Esophagus muscularis mucosa (tissue), 4 donors: ENCODE measurements at regions not wholly inside any gene's neighbourhood (a gene's known extent, or its start where the extent isn't known, plus 50 kb on each side); places are given as distances from the start of the nearest gene placed in this dataset.

Experiments
- DNase-seq: peaks from one replicate; pipeline ENCODE4 v3.0.0-alpha.2; 2017; ENCODE audit errors: extremely low spot score
- H3K27ac ChIP-seq, 4 donors: fragments of 200-600 bp; sonication (generic); replicated peaks in 1 of 4; 1 replicate in 3 of 4; 2 replicates in 1 of 4; pipeline ENCODE4 v1.5.1; 2016 to 2019; ENCODE audit warnings: mild to moderate bottlenecking in 1 of 4
- H3K27me3 ChIP-seq, 4 donors: fragments of 200-600 bp; sonication (generic); one replicate each; pipeline versions ENCODE4 v1.5.1 to v1.6.0; 2016 to 2019
- H3K36me3 ChIP-seq, 4 donors: fragments of 200-600 bp; sonication (generic); one replicate each; pipeline ENCODE4 v1.5.1; 2016 to 2019
- H3K4me1 ChIP-seq, 4 donors: fragments of 200-600 bp; sonication (generic); one replicate each; pipeline ENCODE4 v1.5.1; 2016 to 2019
- H3K4me3 ChIP-seq, 4 donors: fragments of 200-600 bp; sonication (generic); 1 replicate in 2 of 4; 2 replicates in 2 of 4; pipeline ENCODE4 v1.5.1; 2016 to 2019; ENCODE audit warnings: mild to moderate bottlenecking in 4 of 4, moderate library complexity in 1 of 4
- H3K9me3 ChIP-seq, 4 donors: fragments of 200-600 bp; sonication (generic); 1 replicate in 3 of 4; 2 replicates in 1 of 4; pipeline ENCODE4 v1.5.1; 2016 to 2019
- CTCF ChIP-seq, 3 experiments: fragments of 200-600 bp in 2 of 3; fragments of 450-650 bp in 1 of 3; sonication (generic) in 2 of 3; IDR thresholded peaks; one replicate each; pipeline ENCODE4 v1.5.1; 2017 to 2019; ENCODE audit warnings: antibody characterized with exemption in 3 of 3, mild to moderate bottlenecking in 2 of 3, moderate library complexity in 1 of 3
- EP300 ChIP-seq: sonication (generic); formaldehyde crosslinking; IDR thresholded peaks from one replicate; pipeline ENCODE4 v1.6.1; 2017; ENCODE audit warnings: antibody characterized with exemption
- POLR2A ChIP-seq: fragments of 450-650 bp; IDR thresholded peaks from one replicate; pipeline ENCODE4 v1.6.1; 2017; ENCODE audit warnings: antibody characterized with exemption, moderate library complexity, mild to moderate bottlenecking, low read depth
- POLR2AphosphoS5 ChIP-seq, 2 donors: sonication (generic); formaldehyde crosslinking; IDR thresholded peaks; one replicate each; pipeline ENCODE4 v1.6.1; 2017; ENCODE audit warnings: antibody characterized with exemption in 2 of 2
- WGBS: methylation state at CpG from one replicate; pipeline ENCODE4 v1.1.5; 2018; 5-methylcytosine and 5-hydroxymethylcytosine counted together
- intact Hi-C: fragments of 100-400 bp; cut with DNase I; formaldehyde crosslinking; loops from one replicate; pipeline ENCODE4 v1.15.1; 2023

- Histone ChIP-seq H3K27ac (no peak overlapping the region), H3K36me3 (no peaks in the 10 kb centered on the region), H3K27me3 (no peaks in the 10 kb centered on the region), H3K4me3 (no peak overlapping the region), H3K4me1 (peaks cover 0 to 5% (median 2%) of the 10 kb centered on the region in 4 donors), H3K9me3 (no peaks in the 10 kb centered on the region)
- 83% methylated on average over 2 of the region's 2 CpGs for WGBS
- no peak for DNase-seq
- TF ChIP-seq POLR2A (no peak), EP300 (no peak), CTCF (IDR thresholded peaks at IDR 0.05) (no peak), POLR2AphosphoS5 (IDR thresholded peaks at IDR 0.05) (no peak)
- intact Hi-C loops = no loop called here
Measured at GRCh38 chr17:68695659-68696058, 94.5 kb upstream of the FAM20A start.

DNA sequence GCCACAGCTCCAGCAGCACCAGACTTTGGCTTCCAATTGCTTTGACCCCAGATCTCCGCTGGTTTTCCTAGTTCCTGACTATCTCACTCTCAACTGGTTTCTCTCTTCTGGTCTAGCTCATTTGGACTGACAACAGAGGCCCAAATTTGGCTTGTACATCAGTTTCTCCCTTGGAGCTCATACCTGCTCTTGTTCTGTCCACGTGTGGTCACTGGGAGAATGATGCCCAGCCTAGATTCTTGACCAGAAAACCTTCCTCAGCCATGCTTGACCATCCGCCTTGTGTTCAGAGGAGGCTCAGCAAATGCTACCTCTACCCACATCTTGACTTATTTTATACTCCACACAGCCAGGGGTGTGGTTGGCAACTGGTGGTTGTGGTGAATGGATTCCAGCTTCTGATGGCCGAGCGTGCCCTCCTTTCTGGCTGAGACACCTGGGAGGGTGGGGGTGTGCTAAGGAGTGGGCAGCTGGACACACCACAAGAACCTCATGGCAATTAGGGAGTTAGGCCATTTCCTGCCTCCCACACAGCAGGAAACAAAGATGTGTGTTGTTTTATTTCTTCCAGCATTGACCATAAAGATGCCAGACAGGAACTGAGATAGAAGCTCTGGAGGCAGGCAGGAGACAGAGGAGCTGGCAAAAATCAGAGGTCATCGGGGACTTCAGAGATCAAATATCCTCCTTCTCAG lies 93.8 kb upstream of the FAM20A start:
- intact Hi-C loops = no loop called here
- H3K9me3 ChIP-seq = no peaks in the 10 kb centered on the region
- peaks cover 0 to 4% (median 0%) of the 10 kb centered on the region in 4 donors for H3K4me1 ChIP-seq
- DNase-seq = no peak
- TF ChIP-seq CTCF (IDR thresholded peaks at IDR 0.05) (no peak), EP300 (no peak), POLR2A (no peak), POLR2AphosphoS5 (IDR thresholded peaks at IDR 0.05) (no peak)
- no peaks in the 10 kb centered on the region for H3K36me3 ChIP-seq
- no peaks in the 10 kb centered on the region for H3K27me3 ChIP-seq
- no peak overlapping the region for H3K4me3 ChIP-seq
- WGBS = 88% methylated on average over 6 of the region's 6 CpGs
- H3K27ac ChIP-seq = no peak overlapping the region

DNA sequence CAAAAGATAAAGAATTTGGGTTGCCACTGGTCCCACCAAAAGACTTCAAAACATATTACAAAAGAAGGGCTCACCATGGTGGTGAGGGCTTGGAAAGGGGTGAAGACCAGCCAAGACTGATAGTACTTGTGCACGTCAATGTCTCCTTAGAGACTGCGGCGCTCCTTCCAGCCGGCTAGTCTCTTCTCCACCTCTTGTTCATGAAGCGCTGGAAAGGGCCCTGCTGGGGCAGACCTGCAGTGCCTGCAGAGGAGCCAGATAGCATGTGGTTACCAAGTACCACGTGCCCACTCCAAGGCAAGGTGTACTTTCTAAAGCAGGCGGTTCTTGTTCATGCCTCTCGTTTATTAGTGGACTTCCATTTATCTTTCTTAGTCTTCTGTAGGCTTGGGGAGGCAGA lies 92.7 kb upstream of the FAM20A start:
- no peak overlapping the region for H3K27ac ChIP-seq
- no peak overlapping the region for H3K4me3 ChIP-seq
- TF ChIP-seq CTCF (IDR thresholded peaks at IDR 0.05) (no peak), POLR2A (no peak), POLR2AphosphoS5 (IDR thresholded peaks at IDR 0.05) (no peak), EP300 (no peak)
- intact Hi-C loops = no loop called here
- 84% methylated on average over 8 of the region's 8 CpGs for WGBS
- H3K27me3 ChIP-seq = no peaks in the 10 kb centered on the region
- no peak for DNase-seq
- no peaks in the 10 kb centered on the region for H3K36me3 ChIP-seq
- H3K9me3 ChIP-seq = no peaks in the 10 kb centered on the region
- peaks cover 0 to 4% (median 0%) of the 10 kb centered on the region in 4 donors for H3K4me1 ChIP-seq

- Histone ChIP-seq H3K27ac (no peak overlapping the region), H3K36me3 (no peaks in the 10 kb centered on the region), H3K9me3 (no peaks in the 10 kb centered on the region), H3K27me3 (no peaks in the 10 kb centered on the region), H3K4me1 (peaks cover 0 to 3% (median 0%) of the 10 kb centered on the region in 4 donors), H3K4me3 (no peak overlapping the region)
- TF ChIP-seq CTCF (IDR thresholded peaks at IDR 0.05) (no peak), POLR2AphosphoS5 (IDR thresholded peaks at IDR 0.05) (no peak), POLR2A (no peak)
- WGBS = 79% methylated on average over 1 of the region's 1 CpG
- intact Hi-C loops = no loop called here
- no peak for DNase-seq
Measured at GRCh38 chr17:68693466-68693865, 92.3 kb upstream of the FAM20A start.
